HG03558 (cell line): ENCODE measurements at regions not wholly inside any gene's neighbourhood (a gene's known extent, or its start where the extent isn't known, plus 50 kb on each side); places are given as distances from the start of the nearest gene placed in this dataset.

ENCODE experiments used
- ATAC-seq: cut with Tn5 transposase; IDR thresholded peaks from one replicate; pipeline ENCODE4 v1.9.1; 2021; ENCODE audit warnings: moderate number of reproducible peaks; ENCODE audit not compliant: unreplicated experiment; ENCODE audit errors: extremely low read depth

GRCh38 chr3:36232797-36233489, 147.4 kb upstream of the STAC start:
- ATAC-seq = no peak

GRCh38 chr3:36244728-36245127, 135.6 kb upstream of the STAC start:
- no peak for ATAC-seq

DNA sequence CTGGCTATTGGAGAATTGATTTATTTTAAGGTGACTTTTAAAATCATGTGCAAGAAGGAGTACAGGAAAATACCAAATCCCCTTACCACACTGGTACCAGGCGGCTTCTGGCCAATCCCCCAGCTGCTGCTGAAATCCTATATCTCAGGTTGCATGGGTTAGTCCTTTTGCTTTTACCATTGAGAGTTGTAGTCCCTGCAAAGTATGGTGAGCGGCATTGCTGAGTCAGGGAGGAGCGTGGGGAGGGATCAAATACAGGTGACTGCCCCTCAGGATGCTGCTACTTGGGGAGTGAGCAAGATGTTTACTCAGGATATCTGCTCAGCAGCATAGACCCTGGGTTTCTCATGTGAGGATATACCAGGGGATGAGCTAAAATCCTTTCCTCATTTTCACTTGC, 131.9 kb upstream of the STAC start:
- no peak for ATAC-seq

DNA sequence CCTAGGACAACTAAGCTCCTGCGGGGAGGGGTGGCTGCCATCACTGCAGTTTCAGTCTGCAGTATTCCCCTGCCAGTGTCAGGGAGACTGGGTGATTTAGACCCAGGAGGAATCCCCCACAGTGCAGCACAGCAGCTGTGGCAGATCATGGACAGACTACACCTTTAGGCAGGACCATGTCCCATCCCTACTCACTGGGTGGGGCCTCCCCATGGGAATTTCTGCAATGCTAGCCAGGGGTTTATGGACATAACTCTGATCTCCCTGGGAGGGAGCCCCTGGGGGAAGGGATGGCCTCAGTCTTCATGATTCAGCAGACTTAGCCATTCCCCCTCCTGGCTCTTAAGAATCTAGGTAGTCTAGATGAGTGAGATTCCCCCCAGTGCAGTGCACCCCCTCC, 130.1 kb upstream of the STAC start:
- ATAC-seq = no peak

- no peak for ATAC-seq
Observed at GRCh38 chr3:36257158-36257852, 123.0 kb upstream of the STAC start.

DNA sequence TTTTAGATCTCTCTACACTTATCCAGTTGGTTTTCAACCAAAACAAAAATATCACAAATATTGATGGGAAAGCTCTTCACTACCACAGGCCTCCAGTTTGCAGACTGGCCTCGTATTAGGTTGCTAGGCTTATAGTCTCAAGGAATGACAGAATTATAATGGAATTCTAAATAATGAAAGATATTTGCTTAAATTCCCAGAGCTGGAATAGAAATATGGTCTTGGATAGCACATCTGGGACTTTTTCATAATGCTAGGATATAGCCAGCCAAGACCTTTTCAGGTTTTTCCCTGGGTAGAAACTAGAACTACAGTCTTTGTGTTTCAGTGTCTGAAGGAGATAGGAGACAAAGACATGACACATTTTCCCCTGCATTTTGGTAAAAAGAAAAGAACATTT, 121.9 kb upstream of the STAC start:
- ATAC-seq = no peak

- no peak for ATAC-seq
Observed at GRCh38 chr3:36259580-36259979, 120.7 kb upstream of the STAC start.

- ATAC-seq = no peak
Observed at GRCh38 chr3:36269274-36269673, 111.0 kb upstream of the STAC start.

DNA sequence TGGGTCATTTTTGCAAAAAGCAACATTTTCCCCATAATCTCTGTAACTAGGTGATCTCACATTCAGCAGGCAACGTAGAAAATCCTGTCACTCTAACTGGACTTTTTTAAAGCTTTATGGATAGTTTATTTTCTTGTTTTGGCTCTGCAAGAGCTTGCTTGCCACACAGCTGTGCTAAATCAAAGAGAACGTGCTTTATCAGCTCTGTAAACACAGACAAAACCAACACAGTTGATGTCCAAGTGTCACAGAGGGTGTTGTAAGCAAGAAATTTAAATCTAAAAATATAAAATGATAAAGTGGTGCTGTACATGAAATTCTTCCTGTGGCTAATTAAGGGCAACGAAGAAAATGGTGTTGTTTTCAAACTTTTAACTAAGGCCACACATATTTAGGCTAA, 97.5 kb upstream of the STAC start:
- no peak for ATAC-seq

DNA sequence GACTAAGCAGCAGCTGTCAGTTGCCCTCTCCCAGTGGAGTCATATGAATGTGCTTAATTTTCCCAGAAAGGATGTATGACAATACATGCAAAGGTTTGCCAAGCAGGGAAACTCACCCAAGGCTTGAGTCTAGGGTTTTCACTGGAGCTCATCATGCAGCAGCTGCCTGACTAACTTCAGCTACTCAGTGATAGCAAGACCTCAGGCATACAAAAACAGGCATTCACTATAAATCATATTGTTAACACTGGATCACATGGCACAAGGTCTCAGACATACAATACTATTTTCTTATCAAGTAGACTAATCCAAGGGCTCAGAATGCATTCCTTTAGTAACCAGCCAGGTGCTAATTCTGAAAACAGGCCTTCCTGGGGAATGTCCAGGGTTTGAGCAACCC, 85.0 kb upstream of the STAC start:
- no peak for ATAC-seq

DNA sequence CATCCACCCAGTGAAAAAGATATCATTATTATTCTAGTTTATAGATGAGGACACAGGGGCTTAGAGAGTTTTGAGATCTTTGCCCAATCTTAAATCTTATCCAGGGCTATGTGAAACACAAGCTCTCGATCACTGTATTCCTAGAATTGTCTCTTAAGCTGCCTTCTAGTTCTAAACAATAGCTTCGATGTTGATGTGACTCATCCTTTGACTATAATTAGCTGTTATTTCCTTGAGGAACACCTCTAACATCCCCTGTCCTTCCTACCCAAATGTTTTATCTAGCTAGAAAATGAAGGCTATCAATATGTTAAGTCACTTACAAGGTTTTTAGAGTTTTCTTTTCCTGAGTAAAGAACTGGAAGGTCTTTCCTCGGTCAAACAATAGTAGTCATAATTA, 83.1 kb upstream of the STAC start:
- ATAC-seq = no peak

DNA sequence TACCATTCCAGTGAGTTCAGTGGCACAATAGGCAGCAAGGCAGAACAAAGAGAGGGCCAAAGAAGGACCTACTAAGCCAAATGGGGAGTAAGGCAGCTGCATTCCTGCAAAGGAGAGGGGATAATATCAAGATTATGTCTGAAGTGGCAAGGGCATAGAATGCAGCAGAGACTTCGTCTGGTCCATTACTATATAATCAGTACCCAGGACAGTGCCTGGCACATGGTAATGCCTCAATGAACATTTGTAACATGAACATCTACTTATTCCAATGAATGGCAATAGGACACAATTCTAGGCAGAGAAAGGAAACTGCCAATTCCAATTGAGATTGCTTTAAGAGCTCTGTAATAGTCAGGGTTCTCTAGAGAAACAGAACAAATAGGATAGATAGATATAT, 82.1 kb upstream of the STAC start:
- ATAC-seq = no peak

GRCh38 chr3:36302158-36302509, 78.2 kb upstream of the STAC start:
- ATAC-seq = no peak

DNA sequence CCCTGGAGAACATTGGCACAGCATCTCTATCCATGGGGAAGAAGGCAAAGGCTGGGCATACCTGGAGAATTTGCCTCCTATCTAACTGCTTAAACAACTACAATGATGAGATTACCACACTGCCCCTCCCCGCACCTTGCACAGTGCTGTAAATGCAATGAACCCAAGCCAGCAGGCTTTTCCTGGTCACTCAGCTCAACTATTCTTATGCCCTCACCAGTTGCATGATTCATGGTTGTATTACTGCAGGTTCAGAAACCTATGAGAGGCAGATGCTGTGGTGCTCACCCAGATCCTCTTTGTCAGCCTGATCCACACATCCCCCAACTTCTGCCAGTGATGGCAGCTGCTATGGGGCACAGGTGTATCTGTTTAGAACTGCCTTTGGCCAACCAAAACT, 77.7 kb upstream of the STAC start:
- no peak for ATAC-seq

GRCh38 chr3:36303286-36303685, 77.0 kb upstream of the STAC start:
- ATAC-seq = no peak

DNA sequence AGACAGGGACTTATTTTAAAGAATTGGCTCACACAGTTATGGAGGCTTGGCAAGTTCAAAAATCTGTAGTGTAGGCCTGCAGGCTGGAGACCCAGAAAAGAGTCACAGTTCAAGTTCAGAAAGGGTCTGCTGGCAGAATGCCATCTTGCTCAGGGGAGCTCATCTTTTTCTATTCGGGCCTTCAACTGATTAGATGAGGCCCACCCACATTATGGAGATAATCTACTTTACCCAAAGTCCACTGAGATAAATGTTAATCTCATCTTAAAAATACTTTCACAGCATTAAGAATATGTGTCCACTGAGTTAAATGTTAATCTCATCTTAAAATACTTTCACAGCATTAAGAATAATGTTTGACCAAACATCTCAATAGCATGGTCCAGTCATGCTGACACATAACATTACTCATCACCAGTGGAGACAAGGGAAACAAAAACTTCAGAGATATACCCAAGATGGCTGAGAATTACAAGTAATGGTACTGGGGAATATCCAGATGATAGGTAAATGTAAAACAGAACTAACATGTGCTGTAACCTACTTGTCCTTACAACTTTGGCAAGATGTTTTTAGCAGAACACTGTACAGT, 74.3 kb upstream of the STAC start:
- ATAC-seq = no peak

DNA sequence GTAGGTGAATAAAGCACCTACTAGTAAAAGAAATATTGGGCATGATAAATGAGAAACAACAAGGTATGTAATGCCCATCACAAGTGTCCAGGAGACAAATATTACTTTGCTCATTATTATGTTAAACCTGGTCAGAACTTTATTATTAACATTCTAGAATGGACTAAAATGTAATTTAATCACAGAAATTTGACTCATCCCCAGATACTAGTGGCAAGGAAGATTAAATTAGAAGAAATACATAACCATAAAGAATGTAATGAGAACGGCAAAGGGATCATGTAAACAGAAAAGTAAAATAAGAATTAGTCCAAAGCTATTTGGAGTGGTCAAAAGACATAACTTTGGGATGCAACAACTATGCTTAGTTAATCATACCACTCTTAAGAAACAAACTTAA, 71.2 kb upstream of the STAC start:
- no peak for ATAC-seq

- ATAC-seq = no peak
Observed at GRCh38 chr3:36312351-36312750, 68.0 kb upstream of the STAC start.

DNA sequence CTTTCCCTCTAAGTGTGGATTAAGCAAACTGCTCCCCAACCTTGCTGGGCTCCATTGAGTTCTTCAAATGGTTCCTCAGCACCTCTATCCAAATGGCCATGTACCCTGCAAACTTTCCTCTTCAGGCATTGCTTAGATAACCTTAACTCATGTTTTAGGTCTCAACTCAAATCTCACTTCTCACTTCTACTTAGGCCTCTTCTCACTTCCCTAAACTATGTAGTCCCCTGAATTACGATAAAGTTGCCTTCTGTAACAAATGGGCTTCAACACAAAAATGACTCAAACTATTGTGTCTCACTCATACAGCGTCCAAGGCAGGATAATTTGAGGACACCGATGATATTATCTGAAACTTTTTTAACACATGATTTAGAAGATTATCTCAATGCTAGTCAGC, 62.4 kb upstream of the STAC start:
- ATAC-seq = peak; percentile 64

GRCh38 chr3:36318621-36319200, 61.6 kb upstream of the STAC start:
- ATAC-seq = no peak

DNA sequence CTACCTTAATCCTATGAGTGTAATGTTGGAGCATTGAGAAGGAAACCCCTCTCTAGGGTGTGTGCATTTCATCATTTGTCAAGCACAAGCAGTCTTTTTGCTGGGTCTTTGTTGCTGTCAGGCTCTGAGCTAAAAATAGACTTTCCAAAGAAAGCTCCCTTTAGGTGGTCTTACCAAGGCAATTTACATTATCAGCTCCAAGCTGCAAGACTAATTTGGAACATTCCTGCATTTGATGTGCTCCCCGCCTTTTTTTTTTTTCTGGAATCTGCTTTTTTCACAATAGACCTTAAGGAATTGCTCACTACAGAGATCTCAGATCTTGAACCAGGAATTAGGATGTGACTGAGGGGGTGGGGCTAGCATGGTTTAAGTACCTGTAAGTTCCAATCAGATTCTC, 60.6 kb upstream of the STAC start:
- ATAC-seq = no peak
